BE2C (cell line): ENCODE measurements at regions not wholly inside any gene's neighbourhood (a gene's known extent, or its start where the extent isn't known, plus 50 kb on each side); places are given as distances from the start of the nearest gene placed in this dataset.

Experiments used
- DNase-seq: peaks from one replicate; pipeline ENCODE4 v3.0.0-alpha.2; 2020
- H3K27me3 ChIP-seq: fragments of 250-450 bp; sonication (Bioruptor Pico); 2 replicates; pipeline ENCODE4 v1.5.1; 2020; ENCODE audit warnings: mild to moderate bottlenecking
- H3K36me3 ChIP-seq: fragments of 250-450 bp; sonication (Bioruptor Pico); 2 replicates; pipeline ENCODE4 v1.5.1; 2020; ENCODE audit warnings: mild to moderate bottlenecking
- H3K4me1 ChIP-seq: fragments of 250-450 bp; sonication (Bioruptor Pico); 2 replicates; pipeline ENCODE4 v1.5.1; 2020
- H3K4me3 ChIP-seq: 2 replicates; pipeline ENCODE4 v1.5.1; 2011; ENCODE audit warnings: low read depth, low read length
- H3K9me3 ChIP-seq: fragments of 250-450 bp; sonication (Bioruptor Pico); 2 replicates; pipeline ENCODE4 v1.5.1; 2020
- TF ChIP-seq, protein P1 (sequence below): IDR thresholded peaks from 2 replicates; pipeline ENCODE4 v1.5.1; 2012; ENCODE audit warnings: mild to moderate bottlenecking, low read depth, low read length

DNA sequence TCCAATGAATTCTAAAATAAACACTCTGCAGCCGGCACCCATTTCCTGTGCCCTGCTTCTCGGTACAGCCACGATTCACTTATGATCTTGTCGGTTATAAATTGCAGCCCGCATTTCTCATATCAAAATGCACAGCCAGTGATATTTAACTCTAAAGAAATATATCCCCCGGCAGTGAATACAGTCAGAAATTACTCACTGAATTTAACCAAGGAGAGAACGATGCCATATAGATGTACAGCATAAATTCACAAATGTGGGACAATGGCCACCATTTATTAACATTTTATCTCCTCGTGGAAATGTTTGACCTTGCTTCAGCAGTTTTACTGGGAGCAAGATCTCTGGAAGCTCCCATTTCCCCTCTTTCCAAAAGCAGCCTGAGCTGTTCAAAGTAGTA, 1517.8 kb downstream of the BRD1 start:
- no peak for DNase-seq
- Histone ChIP-seq H3K9me3 (peaks cover 2% of the 10 kb centered on the region; the same call in 1 of the 2 replicates), H3K27me3 (no peaks in the 10 kb centered on the region), H3K4me1 (no peaks in the 10 kb centered on the region), H3K36me3 (no peaks in the 10 kb centered on the region), H3K4me3 (no peak overlapping the region)
- TF ChIP-seq, protein P1, sequence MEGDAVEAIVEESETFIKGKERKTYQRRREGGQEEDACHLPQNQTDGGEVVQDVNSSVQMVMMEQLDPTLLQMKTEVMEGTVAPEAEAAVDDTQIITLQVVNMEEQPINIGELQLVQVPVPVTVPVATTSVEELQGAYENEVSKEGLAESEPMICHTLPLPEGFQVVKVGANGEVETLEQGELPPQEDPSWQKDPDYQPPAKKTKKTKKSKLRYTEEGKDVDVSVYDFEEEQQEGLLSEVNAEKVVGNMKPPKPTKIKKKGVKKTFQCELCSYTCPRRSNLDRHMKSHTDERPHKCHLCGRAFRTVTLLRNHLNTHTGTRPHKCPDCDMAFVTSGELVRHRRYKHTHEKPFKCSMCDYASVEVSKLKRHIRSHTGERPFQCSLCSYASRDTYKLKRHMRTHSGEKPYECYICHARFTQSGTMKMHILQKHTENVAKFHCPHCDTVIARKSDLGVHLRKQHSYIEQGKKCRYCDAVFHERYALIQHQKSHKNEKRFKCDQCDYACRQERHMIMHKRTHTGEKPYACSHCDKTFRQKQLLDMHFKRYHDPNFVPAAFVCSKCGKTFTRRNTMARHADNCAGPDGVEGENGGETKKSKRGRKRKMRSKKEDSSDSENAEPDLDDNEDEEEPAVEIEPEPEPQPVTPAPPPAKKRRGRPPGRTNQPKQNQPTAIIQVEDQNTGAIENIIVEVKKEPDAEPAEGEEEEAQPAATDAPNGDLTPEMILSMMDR: no peak

DNA sequence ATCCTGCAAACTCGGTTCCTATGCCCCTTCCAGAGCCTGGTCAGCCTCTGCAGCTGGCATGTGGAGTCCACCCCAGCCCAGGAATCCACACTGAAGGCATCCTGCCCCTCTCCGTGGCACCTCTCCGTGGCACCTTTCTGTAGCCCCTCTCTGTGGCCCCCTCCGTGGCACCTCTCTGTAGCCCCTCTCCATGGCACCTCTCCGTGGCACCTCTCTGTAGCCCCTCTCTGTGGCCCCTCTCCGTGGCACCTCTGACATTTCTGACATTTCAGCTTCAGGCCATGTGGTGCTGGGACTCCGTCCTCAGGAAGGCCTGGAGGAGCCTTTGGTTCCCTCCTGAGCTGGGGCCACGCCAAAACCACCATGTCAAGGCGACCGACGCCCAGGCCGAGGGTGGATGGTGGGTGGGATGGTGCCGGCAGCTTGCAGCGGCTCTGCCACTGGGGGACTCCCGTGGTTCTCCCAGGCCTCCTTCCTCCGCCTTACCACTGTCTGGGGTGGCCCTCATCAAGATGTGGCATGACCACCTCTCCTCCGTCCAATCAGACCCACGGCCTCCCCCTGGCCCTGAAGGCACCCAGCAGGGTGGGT, 1518.5 kb downstream of the BRD1 start:
- DNase-seq: no peak

DNA sequence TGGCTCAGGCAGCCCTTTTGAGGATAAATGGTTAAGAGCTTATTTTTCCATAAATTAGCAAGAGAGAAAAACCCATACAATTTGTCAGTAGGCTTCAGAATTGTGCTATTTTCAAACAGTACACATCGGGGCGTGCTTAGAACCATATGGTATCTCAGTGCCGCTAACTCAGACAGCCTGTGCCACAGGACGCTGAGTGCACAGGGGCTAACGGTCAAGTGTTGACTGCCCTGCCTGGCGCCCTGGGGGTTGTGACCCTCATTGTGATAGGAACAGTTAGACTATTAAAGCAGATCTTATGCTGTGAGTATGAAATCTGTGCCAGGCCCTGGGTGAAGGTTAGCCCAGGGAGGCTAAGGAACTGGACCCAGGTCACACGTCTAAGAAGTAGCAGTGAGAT, 1519.7 kb downstream of the BRD1 start:
- no peaks in the 10 kb centered on the region for H3K27me3 ChIP-seq
- peaks cover 4% of the 10 kb centered on the region; the same call in 1 of the 2 replicates for H3K9me3 ChIP-seq
- H3K36me3 ChIP-seq: no peaks in the 10 kb centered on the region
- TF ChIP-seq, protein P1: no peak
- no peak for DNase-seq
- H3K4me3 ChIP-seq: no peak overlapping the region
- H3K4me1 ChIP-seq: no peaks in the 10 kb centered on the region

More for the DNA sequence above, 1518.5 kb downstream of the BRD1 start:
- no peaks in the 10 kb centered on the region for H3K4me1 ChIP-seq
- no peaks in the 10 kb centered on the region for H3K27me3 ChIP-seq
- H3K4me3 ChIP-seq: no peak overlapping the region
- TF ChIP-seq, protein P1: no peak
- no peaks in the 10 kb centered on the region for H3K36me3 ChIP-seq
- H3K9me3 ChIP-seq: peaks cover 4% of the 10 kb centered on the region; the same call in 1 of the 2 replicates

GRCh38 chr22:48306785-48307510, 1520.7 kb downstream of the BRD1 start:
- Histone ChIP-seq H3K4me1 (no peaks in the 10 kb centered on the region), H3K27me3 (no peaks in the 10 kb centered on the region), H3K36me3 (no peaks in the 10 kb centered on the region), H3K4me3 (no peak overlapping the region), H3K9me3 (peaks cover 4% of the 10 kb centered on the region; the same call in 1 of the 2 replicates)
- no peak for DNase-seq
- TF ChIP-seq, protein P1: no peak

DNA sequence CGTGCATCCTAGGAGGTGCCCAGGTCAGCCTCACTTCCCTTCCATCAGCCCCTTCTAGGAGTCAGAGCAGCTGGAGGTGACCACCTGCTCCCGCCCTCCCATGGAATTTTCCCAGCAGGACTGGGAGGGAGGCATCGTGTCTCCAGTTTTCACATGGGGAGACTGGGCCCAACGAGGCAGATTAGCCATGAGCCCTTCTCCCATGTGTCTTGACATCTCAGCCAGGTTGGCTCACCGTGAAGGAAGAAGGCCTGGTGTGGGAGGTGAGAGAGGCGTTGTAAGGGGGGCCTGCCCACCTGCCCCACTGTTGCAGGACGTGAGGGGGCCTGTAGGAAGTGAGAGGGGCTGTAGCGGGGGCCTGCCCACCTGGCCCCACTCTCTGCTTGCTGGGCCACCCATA, 1521.4 kb downstream of the BRD1 start:
- peaks cover 4% of the 10 kb centered on the region; the same call in 1 of the 2 replicates for H3K9me3 ChIP-seq
- H3K36me3 ChIP-seq: no peaks in the 10 kb centered on the region
- DNase-seq: no peak
- H3K4me3 ChIP-seq: no peak overlapping the region
- H3K4me1 ChIP-seq: no peaks in the 10 kb centered on the region
- TF ChIP-seq, protein P1: no peak
- no peaks in the 10 kb centered on the region for H3K27me3 ChIP-seq

DNA sequence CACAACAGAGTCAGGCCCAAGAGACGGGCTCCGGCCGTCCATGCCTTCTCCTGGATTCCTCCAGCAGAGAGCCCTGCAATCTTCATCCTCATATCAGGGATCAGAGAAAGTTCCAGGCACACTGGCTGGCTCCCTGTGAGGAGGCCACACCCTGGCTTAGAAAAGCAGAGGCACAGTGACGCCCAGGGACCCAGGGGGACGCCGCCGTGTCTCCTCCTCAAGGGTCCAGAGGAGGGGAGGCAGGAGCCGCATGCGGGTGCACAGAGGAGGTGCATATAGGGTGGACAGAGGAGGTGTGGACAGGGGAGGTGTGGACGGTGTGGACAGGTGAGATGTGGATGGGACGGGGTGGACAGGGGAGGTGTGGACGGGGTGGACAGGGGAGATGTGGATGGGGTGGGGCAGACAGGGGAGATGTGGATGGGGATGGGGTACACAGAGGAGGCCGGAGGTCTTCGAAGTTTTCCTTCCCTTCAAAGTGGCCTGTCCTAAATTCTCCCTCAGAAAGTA, 1521.9 kb downstream of the BRD1 start:
- Histone ChIP-seq H3K4me3 (no peak overlapping the region), H3K4me1 (no peaks in the 10 kb centered on the region), H3K36me3 (no peaks in the 10 kb centered on the region), H3K27me3 (no peaks in the 10 kb centered on the region), H3K9me3 (peaks cover 4% of the 10 kb centered on the region; the same call in 1 of the 2 replicates)
- DNase-seq: no peak
- TF ChIP-seq, protein P1: no peak
